A549 (cell line): ENCODE measurements at regions not wholly inside any gene's neighbourhood (a gene's known extent, or its start where the extent isn't known, plus 50 kb on each side); places are given as distances from the start of the nearest gene placed in this dataset.

Experiments
- CHD2 ChIP-seq: fragments of 150-350 bp; IDR thresholded peaks from 2 replicates; pipeline ENCODE4 v1.6.1; 2014; ENCODE audit warnings: low read length; ENCODE audit not compliant: partially characterized antibody
- FOXS1 ChIP-seq: fragments of 250-450 bp; sonication (Bioruptor Pico); IDR thresholded peaks from 2 replicates; pipeline ENCODE4 v1.5.0; 2020; ENCODE audit warnings: mild to moderate bottlenecking, moderate library complexity
- JUN ChIP-seq, 2 experiments: fragments of >200 bp; sonication (Bioruptor Twin); formaldehyde crosslinking; IDR thresholded peaks; 2 replicates in 1 of 2; 3 replicates in 1 of 2; pipeline ENCODE4 v1.6.1; 2016 to 2017
- MAX ChIP-seq: IDR thresholded peaks from 2 replicates; pipeline ENCODE4 v1.6.1; 2012
- POLR2A ChIP-seq: IDR thresholded peaks from 2 replicates; pipeline ENCODE4 v1.6.1; 2012; ENCODE audit warnings: mild to moderate bottlenecking, low read length
- POLR2AphosphoS2 ChIP-seq: conservative IDR thresholded peaks from 2 replicates; pipeline ENCODE4 v1.6.1; 2012; ENCODE audit warnings: low read length, improper control_type of control experiment, inconsistent platforms
- RAD21 ChIP-seq, 2 experiments: fragments of >200 bp in 1 of 2; sonication (Bioruptor Twin) in 1 of 2; formaldehyde crosslinking in 1 of 2; IDR thresholded peaks in 1 of 2; conservative IDR thresholded peaks in 1 of 2; 2 replicates in 1 of 2; 3 replicates in 1 of 2; pipeline ENCODE4 v1.6.1; 2012 to 2018; ENCODE audit warnings: inconsistent platforms in 1 of 2
- RNF2 ChIP-seq: fragments of 200-600 bp; sonication (generic); IDR thresholded peaks from 2 replicates; pipeline ENCODE4 v1.6.1; 2016; ENCODE audit warnings: low read depth, mild to moderate bottlenecking, antibody characterized with exemption, moderate library complexity, borderline replicate concordance
- SMC3 ChIP-seq: fragments of >200 bp; sonication (Bioruptor Twin); formaldehyde crosslinking; IDR thresholded peaks from 3 replicates; pipeline ENCODE4 v1.6.1; 2018; ENCODE audit warnings: inconsistent platforms
- TFCP2L1 ChIP-seq: fragments of 250-450 bp; sonication (Bioruptor Pico); IDR thresholded peaks from 2 replicates; pipeline ENCODE4 v1.5.0; 2021; ENCODE audit warnings: mild to moderate bottlenecking
- USF2 ChIP-seq: fragments of 450-650 bp; IDR thresholded peaks from 2 replicates; pipeline ENCODE4 v1.6.1; 2014; ENCODE audit warnings: antibody characterized with exemption
- ZC3H11A ChIP-seq: fragments of 450-650 bp; IDR thresholded peaks from 2 replicates; pipeline ENCODE4 v1.6.1; 2014; ENCODE audit warnings: antibody characterized with exemption, mild to moderate bottlenecking
- TF ChIP-seq, protein P1 (sequence below): fragments of >200 bp; sonication (Bioruptor Twin); formaldehyde crosslinking; IDR thresholded peaks from 3 replicates; pipeline ENCODE4 v1.5.1; 2016

DNA sequence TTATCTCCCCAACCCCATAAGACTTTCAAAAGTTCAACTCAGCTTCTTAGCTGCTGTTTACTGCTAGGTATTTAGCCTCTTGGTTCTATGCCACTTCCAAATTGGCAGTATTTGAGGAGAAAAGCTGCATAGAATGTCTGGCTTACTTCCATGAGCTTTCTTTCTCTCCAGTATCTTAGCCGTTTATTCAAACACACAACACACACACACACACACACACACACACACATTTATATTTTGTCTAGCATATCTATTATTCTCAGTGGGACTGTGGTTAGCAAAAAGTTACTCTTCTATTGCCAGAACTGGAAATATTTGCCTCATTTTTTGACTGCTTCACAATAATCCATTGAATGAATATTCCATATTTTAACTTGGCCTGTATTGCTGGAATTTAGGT lies 634.2 kb upstream of the IMPG1 start:
- TF ChIP-seq ZC3H11A (no peak), CHD2 (no peak), JUN (IDR thresholded peaks at IDR 0.05) (no peak), MAX (no peak), FOXS1 (no peak), TFCP2L1 (no peak), POLR2A (no peak), USF2 (no peak), SMC3 (no peak), POLR2AphosphoS2 (no peak), RAD21 (conservative IDR thresholded peaks at IDR 0.05 in 1 of 2, IDR thresholded peaks at IDR 0.05 in 1 of 2) (no peak), RNF2 (no peak)
- TF ChIP-seq, protein P1, sequence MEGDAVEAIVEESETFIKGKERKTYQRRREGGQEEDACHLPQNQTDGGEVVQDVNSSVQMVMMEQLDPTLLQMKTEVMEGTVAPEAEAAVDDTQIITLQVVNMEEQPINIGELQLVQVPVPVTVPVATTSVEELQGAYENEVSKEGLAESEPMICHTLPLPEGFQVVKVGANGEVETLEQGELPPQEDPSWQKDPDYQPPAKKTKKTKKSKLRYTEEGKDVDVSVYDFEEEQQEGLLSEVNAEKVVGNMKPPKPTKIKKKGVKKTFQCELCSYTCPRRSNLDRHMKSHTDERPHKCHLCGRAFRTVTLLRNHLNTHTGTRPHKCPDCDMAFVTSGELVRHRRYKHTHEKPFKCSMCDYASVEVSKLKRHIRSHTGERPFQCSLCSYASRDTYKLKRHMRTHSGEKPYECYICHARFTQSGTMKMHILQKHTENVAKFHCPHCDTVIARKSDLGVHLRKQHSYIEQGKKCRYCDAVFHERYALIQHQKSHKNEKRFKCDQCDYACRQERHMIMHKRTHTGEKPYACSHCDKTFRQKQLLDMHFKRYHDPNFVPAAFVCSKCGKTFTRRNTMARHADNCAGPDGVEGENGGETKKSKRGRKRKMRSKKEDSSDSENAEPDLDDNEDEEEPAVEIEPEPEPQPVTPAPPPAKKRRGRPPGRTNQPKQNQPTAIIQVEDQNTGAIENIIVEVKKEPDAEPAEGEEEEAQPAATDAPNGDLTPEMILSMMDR = no peak
